Putamen (tissue), 1 donor: ENCODE measurements at regions not wholly inside any gene's neighbourhood (a gene's known extent, or its start where the extent isn't known, plus 50 kb on each side); places are given as distances from the start of the nearest gene placed in this dataset.

ENCODE experiments used
- DNase-seq: peaks from one replicate; pipeline ENCODE4 v3.0.0-alpha.2; 2016; ENCODE audit warnings: low spot score

GRCh38 chr1:56355918-56356317, 223.4 kb downstream of the PLPP3 start:
- no peak for DNase-seq

- no peak for DNase-seq
Measured at GRCh38 chr1:56355422-56355821, 223.9 kb downstream of the PLPP3 start.

GRCh38 chr1:56345831-56346230, 233.5 kb downstream of the PLPP3 start:
- DNase-seq, result no peak

- no peak for DNase-seq
Measured at GRCh38 chr1:56340977-56341376, 238.4 kb downstream of the PLPP3 start.

GRCh38 chr1:56339786-56340465, 239.4 kb downstream of the PLPP3 start:
- DNase-seq, result no peak

GRCh38 chr1:56339093-56339492, 240.3 kb downstream of the PLPP3 start:
- no peak for DNase-seq

GRCh38 chr1:56336982-56337381, 242.4 kb downstream of the PLPP3 start:
- no peak for DNase-seq

GRCh38 chr1:56335394-56335793, 244.0 kb downstream of the PLPP3 start:
- DNase-seq, result no peak

- DNase-seq, result no peak
Measured at GRCh38 chr1:56334047-56334446, 245.3 kb downstream of the PLPP3 start.

- DNase-seq, result no peak
Measured at GRCh38 chr1:56333461-56333860, 245.9 kb downstream of the PLPP3 start.

GRCh38 chr1:56331892-56332567, 247.3 kb downstream of the PLPP3 start:
- no peak for DNase-seq

- DNase-seq, result no peak
Measured at GRCh38 chr1:56331207-56331891, 248.0 kb downstream of the PLPP3 start.

GRCh38 chr1:56330391-56331026, 248.9 kb downstream of the PLPP3 start:
- no peak for DNase-seq

GRCh38 chr1:56329970-56330369, 249.4 kb downstream of the PLPP3 start:
- DNase-seq, result no peak

GRCh38 chr1:56327195-56327594, 252.2 kb downstream of the PLPP3 start:
- no peak for DNase-seq

GRCh38 chr1:56326056-56326455, 253.3 kb downstream of the PLPP3 start:
- DNase-seq, result no peak

GRCh38 chr1:56324504-56324903, 254.9 kb downstream of the PLPP3 start:
- no peak for DNase-seq

- DNase-seq, result no peak
Measured at GRCh38 chr1:56322211-56322610, 257.2 kb downstream of the PLPP3 start.

GRCh38 chr1:56321150-56321490, 258.2 kb downstream of the PLPP3 start:
- DNase-seq, result no peak

- DNase-seq, result no peak
Measured at GRCh38 chr1:56320464-56321149, 258.8 kb downstream of the PLPP3 start.

GRCh38 chr1:56317722-56318121, 261.6 kb downstream of the PLPP3 start:
- no peak for DNase-seq

- DNase-seq, result no peak
Measured at GRCh38 chr1:56315293-56315942, 263.9 kb downstream of the PLPP3 start.
